PFSK-1 (cell line): ENCODE measurements at regions not wholly inside any gene's neighbourhood (a gene's known extent, or its start where the extent isn't known, plus 50 kb on each side); places are given as distances from the start of the nearest gene placed in this dataset.

Experiments
- FOXP2 ChIP-seq: optimal IDR thresholded peaks from 2 replicates; pipeline ENCODE3; 2011; ENCODE audit warnings: borderline replicate concordance, control low read depth, inconsistent platforms; ENCODE audit not compliant: insufficient read depth; ENCODE audit errors: extremely low read length, extremely low read depth
- POLR2AphosphoS5 ChIP-seq: IDR thresholded peaks from 2 replicates; pipeline ENCODE4 v1.6.1; 2012; ENCODE audit warnings: low read depth, mild to moderate bottlenecking, control low read depth, low read length, moderate library complexity
- REST ChIP-seq, 2 experiments: IDR thresholded peaks; 2 replicates each; pipeline versions ENCODE4 v1.6.1 to v1.8.0; 2011 to 2012; ENCODE audit warnings: low read depth in 2 of 2, low read length in 2 of 2, control low read depth in 1 of 2, inconsistent platforms in 1 of 2, mild to moderate bottlenecking in 1 of 2, moderate library complexity in 1 of 2; ENCODE audit not compliant: insufficient read depth in 1 of 2

- no peak for TF ChIP-seq POLR2AphosphoS5
- TF ChIP-seq REST (IDR thresholded peaks at IDR 0.05; ENCODE audit: insufficient read depth in 1 of 2, low read depth in 2 of 2, low read length in 2 of 2) = no peak
- TF ChIP-seq FOXP2 = no peak
These were observed 664.2 kb upstream of the CPEB2 start for GRCh38 chr4:14337892-14338584.
